Effector memory CD8-positive, alpha-beta T cell (primary cell): ENCODE measurements at regions not wholly inside any gene's neighbourhood (a gene's known extent, or its start where the extent isn't known, plus 50 kb on each side); places are given as distances from the start of the nearest gene placed in this dataset.
"Not testable (repeated sequence)": the region's sequence is repeated elsewhere in the genome, so short reads cannot be mapped to it uniquely, and the experiment has no call there.

ENCODE experiments used
- ATAC-seq: fragments of 150-1000 bp; cut with Tn5 transposase; replicated peaks from 2 replicates; pipeline ENCODE4 v1.10.0; 2021; ENCODE audit warnings: mild to moderate bottlenecking, moderate library complexity
- DNase-seq, 3 experiments: peaks; one replicate each; pipeline ENCODE4 v3.0.0; 2021
- H3K27ac Mint-ChIP-seq, 2 donors: one replicate each; pipeline ENCODE4 v1.8.0; 2022; ENCODE audit warnings: mild to moderate bottlenecking in 2 of 2, mixed read lengths in 2 of 2, moderate library complexity in 2 of 2
- H3K27me3 Mint-ChIP-seq, 2 donors: one replicate each; pipeline ENCODE4 v1.8.0; 2022; ENCODE audit warnings: mixed read lengths in 2 of 2
- H3K36me3 Mint-ChIP-seq: one replicate; pipeline ENCODE4 v1.8.0; 2022; ENCODE audit warnings: mild to moderate bottlenecking, moderate library complexity, mixed read lengths; ENCODE audit not compliant: insufficient read depth
- H3K4me1 Mint-ChIP-seq, 2 donors: one replicate each; pipeline ENCODE4 v1.8.0; 2022; ENCODE audit warnings: low read depth in 2 of 2, mixed read lengths in 2 of 2
- H3K4me3 Mint-ChIP-seq, 2 donors: one replicate each; pipeline ENCODE4 v1.8.0; 2022; ENCODE audit warnings: mild to moderate bottlenecking in 2 of 2, mixed read lengths in 2 of 2, moderate library complexity in 2 of 2
- H3K9me3 Mint-ChIP-seq, 2 donors: one replicate each; pipeline ENCODE4 v1.8.0; 2022; ENCODE audit warnings: mixed read lengths in 2 of 2

- DNase-seq (no peak), ATAC-seq (no peak)
- no peaks in the 10 kb centered on the region for H3K36me3 Mint-ChIP-seq
- peaks cover 0 to 6% of the 10 kb centered on the region in 2 donors for H3K9me3 Mint-ChIP-seq
- H3K4me1 Mint-ChIP-seq, result no peaks in the 10 kb centered on the region
- no peak overlapping the region for H3K4me3 Mint-ChIP-seq
- no peaks in the 10 kb centered on the region for H3K27me3 Mint-ChIP-seq
- no peak overlapping the region for H3K27ac Mint-ChIP-seq
Measured at GRCh38 chr13:88744289-88744688, 1073.1 kb downstream of the SLITRK5 start.

GRCh38 chr13:88745011-88745410 lies 1073.8 kb downstream of the SLITRK5 start:
- Mint-ChIP-seq H3K9me3 (peaks cover 0 to 6% of the 10 kb centered on the region in 2 donors), H3K4me3 (no peak overlapping the region), H3K36me3 (no peaks in the 10 kb centered on the region), H3K27ac (no peak overlapping the region), H3K4me1 (no peaks in the 10 kb centered on the region), H3K27me3 (no peaks in the 10 kb centered on the region)
- ATAC-seq (no peak), DNase-seq (no peak)

GRCh38 chr13:88752041-88752440 lies 1080.9 kb downstream of the SLITRK5 start:
- no peak for DNase-seq
- Mint-ChIP-seq H3K27me3 (no peaks in the 10 kb centered on the region), H3K27ac (no peak overlapping the region), H3K4me3 (no peak overlapping the region), H3K9me3 (peaks cover 0 to 4% of the 10 kb centered on the region in 2 donors), H3K4me1 (no peaks in the 10 kb centered on the region), H3K36me3 (no peaks in the 10 kb centered on the region)
- ATAC-seq, result no peak

- Mint-ChIP-seq H3K27me3 (no peaks in the 10 kb centered on the region), H3K27ac (no peak overlapping the region), H3K4me3 (no peak overlapping the region), H3K4me1 (no peaks in the 10 kb centered on the region), H3K36me3 (no peaks in the 10 kb centered on the region), H3K9me3 (peaks cover 6 to 14% of the 10 kb centered on the region in 2 donors)
- ATAC-seq (no peak), DNase-seq (no peak)
Measured at GRCh38 chr13:88754141-88754540, 1083.0 kb downstream of the SLITRK5 start.

- H3K36me3 Mint-ChIP-seq, result no peaks in the 10 kb centered on the region
- ATAC-seq, result no peak
Measured at GRCh38 chr13:88761145-88761544, 1090.0 kb downstream of the SLITRK5 start.

GRCh38 chr13:88764103-88764502 lies 1092.9 kb downstream of the SLITRK5 start:
- Mint-ChIP-seq H3K27me3 (no peaks in the 10 kb centered on the region), H3K27ac (no peak overlapping the region), H3K4me1 (no peaks in the 10 kb centered on the region), H3K4me3 (no peak overlapping the region), H3K9me3 (no peaks in the 10 kb centered on the region), H3K36me3 (no peaks in the 10 kb centered on the region)
- ATAC-seq (no peak), DNase-seq (no peak)

More at GRCh38 chr13:88761145-88761544, 1090.0 kb downstream of the SLITRK5 start:
- Mint-ChIP-seq H3K9me3 (peaks cover 2 to 14% of the 10 kb centered on the region in 2 donors), H3K4me3 (no peak overlapping the region), H3K4me1 (no peaks in the 10 kb centered on the region), H3K27me3 (no peaks in the 10 kb centered on the region), H3K27ac (no peak overlapping the region)
- DNase-seq, result no peak

GRCh38 chr13:88800505-88800904 lies 1129.3 kb downstream of the SLITRK5 start:
- H3K4me1 Mint-ChIP-seq, result no peaks in the 10 kb centered on the region

GRCh38 chr13:88801361-88801760 lies 1130.2 kb downstream of the SLITRK5 start:
- peaks cover 6 to 8% of the 10 kb centered on the region in 2 donors for H3K9me3 Mint-ChIP-seq
- ATAC-seq (no peak), DNase-seq (no peak)
- H3K4me3 Mint-ChIP-seq, result no peak overlapping the region
- H3K36me3 Mint-ChIP-seq, result no peaks in the 10 kb centered on the region
- no peak overlapping the region for H3K27ac Mint-ChIP-seq
- H3K27me3 Mint-ChIP-seq, result no peaks in the 10 kb centered on the region
- no peaks in the 10 kb centered on the region for H3K4me1 Mint-ChIP-seq

More at GRCh38 chr13:88800505-88800904, 1129.3 kb downstream of the SLITRK5 start:
- Mint-ChIP-seq H3K27ac (no peak overlapping the region), H3K36me3 (no peaks in the 10 kb centered on the region), H3K4me3 (no peak overlapping the region), H3K27me3 (no peaks in the 10 kb centered on the region), H3K9me3 (peaks cover 6 to 8% of the 10 kb centered on the region in 2 donors)
- ATAC-seq (no peak), DNase-seq (no peak)

- H3K27ac Mint-ChIP-seq, result no peak overlapping the region
- H3K4me1 Mint-ChIP-seq, result no peaks in the 10 kb centered on the region
- H3K4me3 Mint-ChIP-seq, result no peak overlapping the region
- peaks cover 10 to 12% of the 10 kb centered on the region in 2 donors for H3K9me3 Mint-ChIP-seq
- DNase-seq (no peak), ATAC-seq (no peak)
- no peaks in the 10 kb centered on the region for H3K27me3 Mint-ChIP-seq
- no peaks in the 10 kb centered on the region for H3K36me3 Mint-ChIP-seq
Measured at GRCh38 chr13:88802886-88803285, 1131.7 kb downstream of the SLITRK5 start.

GRCh38 chr13:88806438-88806837 lies 1135.3 kb downstream of the SLITRK5 start:
- H3K4me3 Mint-ChIP-seq, result no peak overlapping the region
- H3K4me1 Mint-ChIP-seq, result no peaks in the 10 kb centered on the region
- H3K9me3 Mint-ChIP-seq, result peaks cover 11 to 19% of the 10 kb centered on the region in 2 donors
- no peaks in the 10 kb centered on the region for H3K27me3 Mint-ChIP-seq
- H3K27ac Mint-ChIP-seq, result no peak overlapping the region
- DNase-seq (no peak), ATAC-seq (no peak)
- no peaks in the 10 kb centered on the region for H3K36me3 Mint-ChIP-seq

- ATAC-seq, result no peak
- Mint-ChIP-seq H3K36me3 (no peaks in the 10 kb centered on the region), H3K27me3 (no peaks in the 10 kb centered on the region)
Measured at GRCh38 chr13:88817560-88817959, 1146.4 kb downstream of the SLITRK5 start.

GRCh38 chr13:88823114-88823513 lies 1151.9 kb downstream of the SLITRK5 start:
- Mint-ChIP-seq H3K4me3 (no peak overlapping the region), H3K36me3 (no peaks in the 10 kb centered on the region), H3K9me3 (peaks cover 0 to 3% of the 10 kb centered on the region in 2 donors), H3K27ac (no peak overlapping the region), H3K27me3 (no peaks in the 10 kb centered on the region), H3K4me1 (no peaks in the 10 kb centered on the region)
- no peak for DNase-seq
- no peak for ATAC-seq

More at GRCh38 chr13:88817560-88817959, 1146.4 kb downstream of the SLITRK5 start:
- H3K4me3 Mint-ChIP-seq, result no peak overlapping the region
- peaks cover 0 to 4% of the 10 kb centered on the region in 2 donors for H3K9me3 Mint-ChIP-seq
- DNase-seq, result no peak
- no peak overlapping the region for H3K27ac Mint-ChIP-seq
- H3K4me1 Mint-ChIP-seq, result no peaks in the 10 kb centered on the region

- no peaks in the 10 kb centered on the region for H3K36me3 Mint-ChIP-seq
- H3K4me3 Mint-ChIP-seq, result no peak overlapping the region
- ATAC-seq (no peak), DNase-seq (no peak)
- no peaks in the 10 kb centered on the region for H3K4me1 Mint-ChIP-seq
- no peak overlapping the region for H3K27ac Mint-ChIP-seq
- H3K9me3 Mint-ChIP-seq, result peaks cover 0 to 6% of the 10 kb centered on the region in 2 donors
- H3K27me3 Mint-ChIP-seq, result no peaks in the 10 kb centered on the region
Measured at GRCh38 chr13:88824218-88824617, 1153.0 kb downstream of the SLITRK5 start.

GRCh38 chr13:88840085-88840484 lies 1168.9 kb downstream of the SLITRK5 start:
- peaks cover 0 to 6% of the 10 kb centered on the region in 2 donors for H3K9me3 Mint-ChIP-seq
- H3K4me1 Mint-ChIP-seq, result no peaks in the 10 kb centered on the region
- no peak overlapping the region for H3K4me3 Mint-ChIP-seq
- ATAC-seq (no peak), DNase-seq (no peak)
- H3K36me3 Mint-ChIP-seq, result no peaks in the 10 kb centered on the region
- no peak overlapping the region for H3K27ac Mint-ChIP-seq
- no peaks in the 10 kb centered on the region for H3K27me3 Mint-ChIP-seq

GRCh38 chr13:88852293-88852692 lies 1181.1 kb downstream of the SLITRK5 start:
- not testable (repeated sequence) for DNase-seq, H3K9me3 Mint-ChIP-seq, H3K36me3 Mint-ChIP-seq, H3K27ac Mint-ChIP-seq, H3K27me3 Mint-ChIP-seq, H3K4me3 Mint-ChIP-seq, H3K4me1 Mint-ChIP-seq, ATAC-seq
